ENCODE measurements at regions not wholly inside any gene's neighbourhood (a gene's known extent, or its start where the extent isn't known, plus 50 kb on each side); places are given as distances from the start of the nearest gene placed in this dataset.
"Not testable (repeated sequence)": the region's sequence is repeated elsewhere in the genome, so short reads cannot be mapped to it uniquely, and the experiment has no call there.

DNA sequence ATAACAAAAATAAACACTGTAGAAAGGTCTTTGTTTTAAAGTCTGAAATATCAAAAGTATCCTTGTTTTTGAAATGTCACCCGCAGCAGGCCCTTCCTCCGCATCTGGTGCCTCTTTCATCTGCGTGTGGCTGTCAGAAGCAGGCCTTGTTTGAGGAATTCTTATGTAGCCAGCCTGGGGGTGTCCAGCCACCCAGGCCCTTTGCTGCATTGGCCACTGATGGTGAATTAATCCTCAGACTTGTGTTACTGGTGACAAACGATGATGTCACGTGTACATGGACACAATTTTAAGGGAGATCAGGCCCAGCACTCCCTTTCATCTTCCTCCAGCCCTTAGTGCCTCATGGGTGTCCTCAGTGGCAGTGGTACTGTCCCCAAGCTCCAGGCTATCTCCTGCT, 208.0 kb upstream of the GALNT2 start:
- no peak for DNase-seq (ENCODE audit: low read depth)

DNA sequence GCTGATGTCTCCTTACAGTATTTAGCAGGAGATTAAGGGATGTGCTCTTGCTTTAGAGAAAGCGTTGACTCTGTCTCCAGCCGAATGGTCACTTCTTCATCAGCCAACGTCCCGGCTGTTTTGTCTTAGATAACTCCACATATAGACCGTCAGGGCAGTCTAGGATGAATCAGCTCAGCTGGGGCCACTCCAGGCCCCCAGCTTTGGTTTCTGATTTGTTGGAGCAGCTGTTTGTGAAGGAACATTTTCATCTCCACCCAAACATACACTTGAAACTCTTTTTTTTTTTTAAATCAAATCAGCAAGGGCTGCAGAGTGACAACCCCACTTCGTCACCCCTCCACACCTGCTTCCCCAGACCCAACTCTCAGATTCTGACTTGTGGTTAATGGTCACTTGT, 206.1 kb upstream of the GALNT2 start:
- no peak for DNase-seq (ENCODE audit: low read depth)

DNA sequence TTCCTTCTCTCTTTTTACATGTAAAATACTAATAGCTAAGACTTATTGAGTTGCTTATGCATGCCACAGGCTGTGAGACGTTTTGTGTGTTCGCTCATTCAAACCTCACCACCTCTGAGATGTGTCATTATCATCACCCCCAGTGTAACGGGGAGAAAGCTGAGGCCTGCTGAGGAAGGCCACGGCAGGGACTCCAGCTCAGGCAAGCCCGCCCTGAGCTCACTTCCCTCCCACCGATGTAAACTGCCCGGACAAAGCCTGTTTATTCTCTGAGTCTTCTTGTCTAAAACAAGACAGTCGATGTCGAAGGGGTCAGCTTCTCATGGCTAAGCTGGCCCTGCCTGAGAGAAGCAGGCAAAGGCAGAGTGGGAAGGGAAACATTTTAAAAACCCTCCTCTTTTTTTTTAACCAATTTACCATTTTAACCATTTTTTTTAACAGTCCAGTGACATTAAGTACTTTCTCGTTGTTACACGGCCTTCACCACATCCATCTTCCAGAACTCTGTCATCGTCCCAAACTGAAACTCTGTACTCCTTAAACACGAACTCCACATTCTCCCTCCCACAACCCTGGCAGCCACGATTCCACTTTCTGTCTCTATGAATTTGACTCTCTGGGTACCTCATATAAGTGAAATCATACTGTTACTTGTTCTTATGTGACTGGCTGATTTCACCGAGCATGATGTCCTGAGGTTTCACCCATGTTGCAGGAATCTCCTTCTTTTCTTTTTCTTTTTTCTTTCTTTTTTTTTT, 204.8 kb upstream of the GALNT2 start:
- DNase-seq (ENCODE audit: low read depth) = no peak

DNA sequence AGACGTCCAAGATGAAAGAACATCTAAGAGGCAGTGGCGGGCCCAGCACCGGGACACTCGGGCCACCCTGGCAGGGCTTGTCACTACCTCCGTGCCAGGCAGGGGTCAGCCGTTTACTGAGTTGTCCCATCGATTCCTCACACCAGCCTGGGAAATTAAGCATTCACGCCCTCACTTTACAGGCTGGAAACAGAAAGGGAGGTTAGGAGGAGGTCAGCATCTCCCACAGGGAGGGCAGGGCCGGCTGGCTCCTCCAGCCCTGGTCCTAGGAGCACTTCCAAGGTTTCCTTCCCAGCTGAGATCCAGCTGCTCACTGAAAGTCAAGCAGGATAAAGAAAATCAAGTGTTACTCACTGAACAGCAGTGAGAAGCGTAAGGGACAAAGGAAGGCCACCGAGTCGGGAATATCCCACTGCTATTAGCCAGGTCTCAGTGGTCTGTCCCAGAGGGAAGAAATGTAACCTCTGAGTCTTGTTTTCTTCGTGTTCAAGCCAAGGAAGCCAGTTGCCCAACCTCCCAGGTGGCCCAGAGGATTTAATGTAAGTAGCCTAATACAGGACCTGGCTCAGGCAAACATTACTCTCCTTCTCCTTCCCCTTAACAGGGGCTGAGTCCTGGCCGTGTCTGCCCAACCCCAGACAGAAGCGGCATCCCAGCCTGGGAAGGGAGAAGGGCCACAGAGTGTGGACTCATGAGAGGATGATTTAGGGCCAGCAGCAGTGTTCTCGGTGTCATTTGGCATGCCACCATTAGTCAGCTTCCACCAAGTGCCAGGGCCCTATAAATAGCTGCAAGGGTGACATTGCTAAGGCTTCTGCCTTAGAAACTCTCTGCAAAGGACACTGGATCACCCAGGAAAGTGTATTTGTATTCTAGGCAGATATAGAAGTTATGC, 203.1 kb upstream of the GALNT2 start:
- no peak for DNase-seq (ENCODE audit: low read depth)

DNA sequence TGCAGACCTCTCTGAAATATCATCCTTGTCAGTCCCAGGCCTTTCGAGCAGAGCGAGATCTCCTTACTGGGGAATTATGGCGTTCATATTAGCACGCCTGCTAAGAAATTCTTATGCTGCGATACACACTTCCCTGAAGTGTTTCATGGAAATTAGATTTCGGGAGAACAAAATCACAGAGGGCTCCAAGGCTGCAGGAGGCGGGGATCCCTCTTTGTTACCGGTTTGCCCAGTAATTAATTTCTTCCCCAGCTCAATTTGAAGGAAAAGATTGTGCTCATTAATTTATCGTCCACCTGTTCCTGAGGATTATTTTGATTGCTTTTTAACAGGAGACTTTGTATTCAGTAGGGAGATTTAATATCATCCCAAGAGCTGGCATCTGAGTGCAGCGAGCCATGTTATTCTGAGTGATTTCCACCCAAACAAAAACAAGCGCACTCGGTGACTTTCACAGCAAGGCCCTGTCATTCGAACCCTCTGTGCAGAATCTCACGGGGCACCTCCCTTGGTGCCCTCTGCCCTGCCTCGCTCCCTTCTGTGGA, 202.3 kb upstream of the GALNT2 start:
- no peak for DNase-seq (ENCODE audit: low read depth)

DNA sequence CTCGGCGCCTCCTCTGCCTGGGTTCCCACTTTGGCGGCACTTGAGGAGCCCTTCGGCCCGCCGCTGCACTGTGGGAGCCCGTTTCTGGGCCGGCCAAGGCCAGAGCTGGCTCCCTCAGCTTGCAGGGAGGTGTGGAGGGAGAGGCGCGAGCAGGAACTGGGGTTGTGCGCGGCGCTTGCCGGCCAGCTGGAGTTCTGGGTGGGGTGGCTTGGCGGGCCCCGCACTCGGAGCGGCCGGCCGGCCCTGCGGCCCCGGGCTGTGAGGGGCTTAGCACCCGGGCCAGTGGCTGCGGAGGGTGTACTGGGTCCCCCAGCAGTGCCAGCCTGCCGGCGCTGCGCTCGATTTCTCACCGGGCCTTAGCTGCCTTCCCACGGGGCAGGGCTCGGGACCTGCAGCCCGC, 201.7 kb upstream of the GALNT2 start:
- DNase-seq (ENCODE audit: low read depth) = not testable (repeated sequence)

DNA sequence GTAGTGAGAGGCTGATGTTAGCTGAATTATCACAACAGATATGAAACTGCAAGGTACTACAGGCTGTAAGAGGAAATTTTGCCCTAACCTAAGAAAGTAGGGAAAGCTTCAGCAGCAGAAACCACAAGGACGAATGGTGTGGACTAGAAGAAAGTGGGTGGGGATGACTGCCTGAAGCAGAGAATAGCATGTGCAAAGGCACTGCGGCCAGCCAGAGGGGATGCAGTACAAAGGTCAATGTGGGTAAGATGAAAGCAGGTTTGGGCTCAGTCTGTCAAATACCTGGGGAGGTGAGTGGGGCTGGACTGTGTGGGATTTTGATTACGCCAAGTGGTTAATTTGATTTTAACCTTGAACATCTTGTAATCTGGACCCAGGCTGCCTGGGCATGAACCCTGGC, 199.3 kb upstream of the GALNT2 start:
- DNase-seq (ENCODE audit: low read depth) = no peak

DNA sequence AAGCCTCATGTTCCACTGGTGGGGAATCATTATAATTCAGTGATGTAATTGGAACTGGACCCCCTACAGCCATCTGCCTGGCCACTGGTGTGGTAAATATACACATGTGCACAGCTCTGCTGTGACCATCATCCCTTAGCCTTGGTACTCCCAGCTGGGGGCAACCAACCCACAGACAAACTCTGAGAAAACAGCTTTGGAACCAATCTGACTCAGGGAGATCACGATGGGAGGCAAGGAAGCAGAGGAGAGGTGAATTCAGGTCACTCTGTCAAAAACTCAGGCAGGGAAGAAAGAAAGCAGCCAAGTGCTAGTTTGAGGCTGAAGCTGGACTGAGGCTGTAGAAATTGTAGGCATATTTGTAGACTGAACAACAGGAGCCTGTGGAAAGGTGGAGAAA, 197.8 kb upstream of the GALNT2 start:
- DNase-seq (ENCODE audit: low read depth) = no peak

DNA sequence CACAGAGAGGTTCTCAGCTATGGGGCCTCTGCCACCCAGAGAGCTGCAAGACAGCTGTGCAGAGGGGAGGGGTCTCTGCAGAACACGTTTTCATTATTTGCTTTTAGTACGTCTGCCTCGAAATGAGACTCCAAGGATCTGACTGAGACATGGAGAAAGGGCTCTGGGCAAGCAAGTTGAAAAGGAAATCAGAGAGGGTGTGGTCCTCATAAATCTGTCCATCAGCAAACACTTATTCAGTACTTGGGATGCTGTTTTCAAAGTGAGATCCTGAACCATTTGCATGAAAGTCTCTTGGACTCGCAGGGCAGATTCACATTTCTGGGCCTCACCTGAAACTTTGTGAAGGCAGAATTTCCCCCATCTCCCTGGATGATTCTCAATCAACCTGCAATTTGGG, 197.4 kb upstream of the GALNT2 start:
- no peak for DNase-seq (ENCODE audit: low read depth)

DNA sequence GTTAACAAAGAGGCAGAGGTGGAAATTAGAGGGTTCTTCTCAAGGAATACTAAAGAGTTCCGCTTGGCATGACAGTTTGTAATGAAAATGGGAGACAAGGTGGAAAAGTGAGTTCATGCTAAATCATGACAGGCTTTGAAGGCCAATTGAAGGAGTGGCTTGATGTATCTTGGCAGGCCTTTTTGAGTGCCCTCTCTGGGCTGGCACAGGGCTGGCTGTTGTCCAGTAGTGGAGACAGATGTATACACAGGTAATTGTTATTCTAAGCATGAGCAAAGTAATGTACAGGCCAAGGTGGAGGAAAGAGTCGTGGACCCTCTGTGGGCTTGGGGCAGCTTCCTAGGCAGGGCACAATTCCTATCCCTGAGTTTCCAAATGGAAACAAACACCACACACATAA, 196.7 kb upstream of the GALNT2 start:
- no peak for DNase-seq (ENCODE audit: low read depth)

DNA sequence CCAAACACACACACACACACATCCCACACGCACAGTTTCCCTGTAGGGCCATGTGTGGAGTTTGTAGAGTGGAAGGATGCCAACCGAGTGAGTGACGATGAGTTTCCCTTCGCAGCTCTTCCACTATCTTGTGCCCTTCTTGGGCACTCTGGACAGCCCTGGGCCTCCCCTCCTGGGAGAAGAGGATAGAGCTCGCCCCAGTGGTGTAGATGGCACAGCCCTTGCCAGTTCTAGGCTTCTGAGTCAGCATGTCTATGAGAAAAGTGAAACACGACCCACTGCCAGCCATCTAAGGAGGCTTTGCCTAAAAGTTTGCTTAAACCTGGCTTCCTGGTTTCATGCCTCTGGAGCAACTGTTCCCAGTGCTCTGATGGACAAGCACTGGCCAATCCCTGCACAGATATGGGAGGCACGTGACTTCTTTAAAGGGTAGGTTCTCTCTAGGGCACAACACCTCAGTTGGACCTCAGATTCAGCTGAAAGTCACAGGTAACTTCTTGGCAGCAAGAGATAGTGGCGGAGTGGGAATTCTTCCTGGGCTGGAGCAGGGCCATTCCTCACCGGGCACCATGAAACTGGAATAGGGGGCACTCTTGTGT, 195.9 kb upstream of the GALNT2 start:
- DNase-seq (ENCODE audit: low read depth) = no peak

DNA sequence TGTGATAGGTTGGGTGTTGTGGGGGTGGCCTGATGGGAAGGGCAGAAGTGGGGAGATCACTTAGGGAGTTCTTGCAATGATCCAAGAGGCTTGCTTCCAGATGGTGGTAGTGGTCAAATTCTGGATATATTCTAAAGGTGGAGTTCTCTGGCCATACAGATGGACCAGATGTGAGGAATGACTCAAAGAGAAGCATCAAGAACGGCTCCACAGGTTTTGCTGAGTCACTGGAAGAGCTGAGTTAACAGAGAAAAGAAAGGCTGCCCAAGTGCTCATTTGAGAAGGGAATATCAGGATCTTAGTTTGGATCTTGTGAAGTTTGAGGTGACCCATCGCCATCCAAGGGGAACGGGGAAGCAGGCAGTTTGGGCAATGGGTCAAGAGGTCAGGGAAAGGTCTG, 192.9 kb upstream of the GALNT2 start:
- DNase-seq (ENCODE audit: low read depth) = no peak

DNA sequence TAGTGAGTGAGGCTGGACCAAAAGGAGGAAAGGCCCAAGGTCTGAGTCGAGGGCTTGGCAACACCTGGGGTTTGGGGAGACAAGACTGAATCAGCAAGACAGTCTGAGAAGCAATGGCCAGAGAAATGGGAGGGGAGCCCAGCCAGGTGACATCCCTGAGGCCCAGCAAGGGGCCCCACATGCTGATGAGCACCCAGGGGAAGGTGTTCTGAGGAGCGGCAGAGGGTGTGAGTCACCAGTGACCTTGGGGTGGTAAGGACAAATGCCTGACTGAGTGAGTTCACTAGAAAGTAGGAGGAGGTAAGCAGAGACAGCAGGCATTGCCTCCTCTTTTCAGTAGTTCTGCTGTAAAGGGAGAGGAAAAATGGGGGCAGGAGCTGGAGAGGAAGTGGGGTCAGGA, 192.4 kb upstream of the GALNT2 start:
- no peak for DNase-seq (ENCODE audit: low read depth)

DNA sequence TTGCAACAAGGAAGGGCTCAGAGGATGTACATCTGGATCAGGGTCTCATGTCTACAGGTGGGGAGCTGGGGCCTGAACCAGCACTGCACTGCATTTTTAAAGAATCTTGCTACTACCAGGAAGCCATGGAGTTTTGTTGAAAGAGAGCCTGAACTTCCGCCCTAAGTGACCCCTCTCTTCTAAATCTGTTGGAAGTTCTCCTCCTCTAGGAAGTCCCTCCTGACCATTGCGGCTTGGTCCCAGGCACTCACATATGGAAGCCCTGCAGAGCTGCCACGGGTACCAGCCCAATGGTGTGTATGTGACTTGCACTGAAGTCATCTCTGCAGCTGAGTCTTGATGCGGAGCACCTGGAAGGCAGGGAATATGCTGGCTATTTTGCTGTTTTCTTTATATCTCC, 192.0 kb upstream of the GALNT2 start:
- no peak for DNase-seq (ENCODE audit: low read depth)

DNA sequence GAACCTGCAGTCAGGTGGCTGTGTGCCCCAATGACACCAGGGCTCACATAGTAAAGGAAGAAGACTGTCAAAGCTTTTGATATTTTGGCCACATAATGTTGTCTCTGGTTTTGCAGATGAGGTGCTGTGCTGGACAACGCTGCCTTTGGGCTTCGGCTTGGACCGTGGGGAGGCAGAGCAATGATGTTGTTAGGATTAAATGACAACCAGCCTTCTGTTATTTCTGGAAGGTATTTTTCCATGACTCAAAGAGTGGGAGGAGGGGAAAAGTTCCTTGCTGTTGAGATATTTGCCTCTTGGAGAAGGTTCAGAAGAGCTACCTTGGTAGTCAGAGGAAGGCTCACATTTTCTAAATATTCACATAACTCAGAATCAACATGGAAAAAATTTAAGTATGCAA, 187.3 kb upstream of the GALNT2 start:
- no peak for DNase-seq (ENCODE audit: low read depth)

DNA sequence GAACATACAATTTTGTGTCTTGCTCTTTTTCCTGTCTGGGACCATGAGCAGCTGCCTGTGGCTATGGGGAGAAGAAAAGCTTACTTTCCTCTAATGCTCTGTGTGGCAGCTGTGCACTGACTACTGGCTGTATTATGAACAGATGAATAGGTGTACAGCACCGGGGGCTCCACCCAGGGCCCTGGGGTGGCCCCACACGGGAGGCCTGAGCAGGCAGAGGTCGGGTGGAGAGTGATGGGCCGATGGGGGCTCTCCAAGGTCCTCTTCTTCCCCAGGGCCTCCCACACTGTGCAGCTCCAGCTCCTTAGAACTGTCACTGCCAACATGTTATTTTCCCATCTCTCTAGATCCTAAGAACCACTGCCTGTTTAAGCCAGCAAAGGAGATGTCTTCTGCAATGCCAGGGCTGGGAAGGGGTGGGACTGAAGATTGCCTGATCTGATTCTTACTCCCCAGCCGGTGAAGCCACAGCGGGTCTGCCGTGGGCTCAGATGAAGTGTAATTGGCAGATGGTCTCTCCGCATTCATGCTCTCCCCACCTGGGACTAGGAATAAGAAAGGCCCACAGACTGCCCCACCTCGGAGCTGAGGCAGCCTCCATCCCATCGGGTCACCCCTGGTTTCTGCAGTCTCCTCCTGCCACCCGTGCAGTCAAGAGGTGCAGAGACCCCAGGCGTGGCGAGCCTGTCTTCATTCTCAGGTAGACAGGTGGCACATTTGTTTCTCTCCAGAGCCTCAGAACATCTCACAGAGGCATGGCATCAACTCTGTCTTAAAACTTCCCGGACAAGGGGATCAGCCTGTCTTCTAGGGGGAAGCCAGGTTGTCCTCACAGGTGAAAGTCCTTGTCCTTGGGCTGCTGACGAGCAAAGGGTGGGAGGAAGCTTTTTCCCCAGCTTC, 186.5 kb upstream of the GALNT2 start:
- no peak for DNase-seq (ENCODE audit: low read depth)

DNA sequence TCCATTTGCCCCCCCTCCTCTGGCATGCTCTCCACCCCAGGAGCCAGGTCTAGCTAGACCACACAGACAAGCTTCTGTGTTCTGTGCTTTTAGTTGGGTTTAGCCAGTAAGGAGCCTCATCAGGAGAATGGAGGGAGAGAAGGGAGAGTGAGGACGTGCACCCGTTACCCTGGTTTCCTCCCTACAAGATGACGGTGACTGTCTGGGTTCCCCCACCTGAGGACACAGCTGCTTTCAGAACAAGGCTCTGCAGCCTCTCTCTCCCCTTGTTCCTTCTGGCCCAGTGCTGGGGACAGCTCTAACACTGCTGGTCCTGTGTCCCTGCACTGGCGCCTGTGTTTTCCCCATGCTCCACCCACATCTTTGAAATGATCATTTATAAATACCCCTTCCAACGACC, 184.4 kb upstream of the GALNT2 start:
- DNase-seq (ENCODE audit: low read depth) = no peak

DNA sequence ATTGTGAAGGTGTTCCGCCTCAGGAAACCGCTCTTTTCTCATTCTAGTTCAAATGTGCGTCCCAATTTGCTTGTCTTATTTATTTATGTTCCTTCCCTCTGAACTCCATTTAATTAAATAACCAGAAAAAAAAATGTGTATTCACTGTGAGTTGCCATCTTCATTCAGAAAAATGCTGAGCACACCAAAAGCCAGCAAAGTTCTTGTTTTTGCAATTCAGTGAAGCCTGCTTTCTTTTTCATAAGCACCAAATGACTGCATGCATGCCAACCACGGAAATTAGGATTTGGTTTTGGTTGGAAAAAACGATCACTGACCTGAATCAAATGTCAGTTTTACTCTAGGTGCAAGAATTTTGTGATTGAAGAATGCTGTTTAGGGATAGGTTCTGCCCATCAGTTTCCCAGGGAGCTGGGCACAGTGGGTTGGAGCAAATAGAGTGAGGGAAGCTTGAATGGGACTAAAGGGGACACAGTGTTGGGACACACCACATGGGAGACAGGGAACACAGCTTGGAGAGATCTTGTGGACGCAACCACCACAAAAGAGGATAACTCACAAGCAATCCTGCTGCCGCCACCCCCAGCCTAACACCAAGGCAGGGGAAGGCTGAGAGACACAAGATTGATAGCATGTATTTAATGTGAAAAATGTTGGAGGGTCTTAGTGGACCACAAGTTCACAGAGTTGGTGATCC, 183.4 kb upstream of the GALNT2 start:
- no peak for DNase-seq (ENCODE audit: low read depth)

DNA sequence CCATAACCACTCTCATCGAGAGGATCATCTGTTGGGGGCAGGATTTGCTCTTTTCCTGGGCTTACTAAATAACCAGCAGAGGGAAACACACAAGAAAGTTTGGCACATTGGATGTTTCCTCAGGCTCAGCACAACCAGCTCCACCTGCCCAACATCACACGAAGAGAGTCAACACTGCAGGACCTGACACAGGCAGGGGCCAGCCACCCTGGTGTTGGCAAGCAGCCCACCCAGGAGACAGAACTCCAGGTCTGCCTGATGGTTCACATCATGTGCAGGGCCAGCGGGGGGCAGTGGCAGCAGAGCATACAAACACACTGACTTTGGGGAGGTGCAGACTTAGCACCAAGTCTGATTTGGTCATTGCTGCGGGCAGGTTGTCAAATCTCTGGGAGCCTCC, 182.3 kb upstream of the GALNT2 start:
- no peak for DNase-seq (ENCODE audit: low read depth)

DNA sequence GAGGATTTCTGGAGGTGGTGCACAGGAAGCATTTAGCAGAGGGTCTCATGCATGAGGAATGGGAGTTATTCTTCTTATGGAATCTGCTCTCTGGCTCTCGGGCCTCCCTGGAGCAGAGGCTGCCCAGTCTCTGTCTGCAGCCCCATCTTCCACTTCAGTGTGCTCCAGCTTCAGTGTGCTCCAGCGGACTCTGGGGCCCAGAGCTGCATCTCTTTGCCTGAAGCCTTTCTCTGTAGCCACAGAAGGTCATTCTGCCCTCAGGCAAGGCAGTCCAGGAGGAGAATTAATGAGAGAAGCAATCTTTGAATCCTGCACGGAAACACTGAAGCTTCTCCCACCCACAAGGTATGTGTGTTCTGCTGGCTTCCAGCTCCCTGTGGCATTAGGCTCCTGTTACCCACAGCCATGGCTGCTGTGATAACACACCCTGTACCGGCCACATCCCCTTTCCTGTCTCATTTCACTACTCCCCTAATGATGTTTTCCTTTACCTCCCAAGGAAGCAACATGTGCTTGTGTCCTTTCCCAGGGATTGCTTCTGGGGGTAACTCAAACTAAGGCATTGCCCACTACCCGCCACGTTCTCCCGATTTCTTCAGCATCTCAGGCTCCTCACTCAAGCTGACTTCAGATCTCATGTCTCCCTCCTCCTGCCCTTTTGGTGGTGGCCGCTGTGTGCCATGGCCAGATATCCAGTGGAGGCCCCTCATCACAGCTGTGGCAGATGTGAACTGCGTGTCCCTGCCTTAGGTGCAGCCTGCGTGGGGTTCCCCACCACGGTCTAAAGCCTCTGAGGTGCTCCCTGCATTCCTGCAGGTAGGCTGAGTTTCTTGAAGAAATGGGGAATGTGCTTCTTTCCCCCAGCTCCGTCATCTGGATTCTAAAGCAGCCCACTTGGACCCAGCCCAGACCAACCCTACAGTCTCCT, 181.2 kb upstream of the GALNT2 start:
- DNase-seq (ENCODE audit: low read depth) = no peak
